NCI-H748 (cell line): ENCODE measurements at regions not wholly inside any gene's neighbourhood (a gene's known extent, or its start where the extent isn't known, plus 50 kb on each side); places are given as distances from the start of the nearest gene placed in this dataset.
A peak's percentile ranks its signal among the peaks of the same experiment; 100 is the strongest.
"Not testable (repeated sequence)": the region's sequence is repeated elsewhere in the genome, so short reads cannot be mapped to it uniquely, and the experiment has no call there.

ENCODE experiments used
- DNase-seq: peaks from one replicate; lab custom pipeline; 2025; ENCODE audit not compliant: unreplicated experiment; lab: John Stamatoyannopoulos, UW

- not testable (repeated sequence) for DNase-seq
Measured at GRCh38 chr17:15860774-15861173, 84.2 kb upstream of the ADORA2B start.

DNA sequence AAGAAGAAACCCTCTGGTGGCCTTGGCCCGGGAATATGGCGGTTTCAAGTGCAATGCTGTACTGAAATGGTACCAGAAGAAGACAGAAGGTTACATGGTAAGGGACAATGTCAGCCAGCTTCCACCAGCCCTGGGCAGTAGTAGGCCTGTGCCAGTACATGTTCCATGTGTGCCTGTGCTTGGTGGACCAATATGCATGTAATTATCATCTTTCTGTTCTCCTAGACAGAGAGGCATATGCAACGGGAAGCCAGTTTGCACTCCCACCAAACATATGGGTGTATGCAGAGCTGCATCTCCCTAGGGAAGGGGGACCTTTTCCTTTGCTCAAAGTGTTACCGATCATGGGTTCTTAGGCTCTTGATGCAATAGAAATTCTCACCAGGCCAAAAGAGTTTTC is 80.9 kb upstream of the ADORA2B start:
- DNase-seq, result not testable (repeated sequence)

DNA sequence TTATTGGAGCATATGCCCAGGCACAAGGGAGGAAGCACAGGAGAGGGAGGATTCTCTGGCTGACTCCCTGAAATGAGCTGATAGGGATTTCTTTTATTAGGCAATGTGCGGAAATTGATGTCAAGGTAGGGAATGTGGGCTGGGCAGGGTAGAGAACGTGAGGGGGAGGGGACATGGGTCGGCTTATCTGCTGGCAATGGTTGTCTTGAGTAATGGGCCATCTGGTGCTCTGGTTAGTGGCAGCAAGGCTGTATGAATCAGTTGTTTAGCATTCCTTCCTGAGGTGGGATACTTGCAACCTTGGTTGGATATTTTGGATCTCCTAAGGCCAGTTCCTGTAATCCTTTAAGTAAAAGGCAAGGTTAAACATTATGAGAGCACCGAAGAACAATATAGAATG is 80.5 kb upstream of the ADORA2B start:
- DNase-seq, result not testable (repeated sequence)

DNA sequence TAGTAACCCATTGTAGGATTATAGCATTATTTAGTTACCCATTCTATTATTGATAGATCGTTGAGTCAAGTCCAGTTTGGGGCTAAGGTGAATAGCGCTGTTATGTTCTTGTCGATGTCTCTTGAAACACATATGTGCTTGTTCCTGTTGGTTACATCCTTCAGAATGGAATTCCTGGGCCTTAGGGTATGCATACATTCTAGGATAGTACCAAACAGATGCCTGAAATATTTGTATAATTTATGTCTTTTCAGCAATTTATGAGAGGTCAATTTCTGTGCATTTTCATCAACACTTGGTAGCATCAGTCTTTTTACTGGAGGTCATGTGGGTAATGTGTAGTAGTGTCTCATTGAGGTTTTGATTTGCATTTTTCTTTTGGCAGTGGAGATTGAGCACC is 78.9 kb upstream of the ADORA2B start:
- not testable (repeated sequence) for DNase-seq

DNA sequence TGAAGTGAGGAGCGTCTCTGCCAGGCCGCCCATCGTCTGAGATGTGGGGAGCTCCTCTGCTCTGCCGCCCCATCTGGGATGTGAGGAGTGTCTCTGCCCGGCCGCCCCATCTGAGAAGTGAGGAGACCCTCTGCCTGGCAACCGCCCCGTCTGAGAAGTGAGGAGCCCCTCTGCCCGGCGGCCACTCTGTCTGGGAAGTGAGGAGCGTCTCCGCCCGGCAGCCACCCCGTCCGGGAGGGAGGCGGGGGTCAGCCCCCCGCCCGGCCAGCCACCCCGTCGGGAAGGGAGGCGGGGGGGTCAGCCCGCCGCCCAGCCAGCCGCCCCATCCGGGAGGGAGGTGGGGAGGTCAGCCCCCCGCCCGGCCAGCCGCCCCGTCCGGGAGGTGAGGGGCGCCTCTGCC is 77.6 kb upstream of the ADORA2B start:
- not testable (repeated sequence) for DNase-seq

DNA sequence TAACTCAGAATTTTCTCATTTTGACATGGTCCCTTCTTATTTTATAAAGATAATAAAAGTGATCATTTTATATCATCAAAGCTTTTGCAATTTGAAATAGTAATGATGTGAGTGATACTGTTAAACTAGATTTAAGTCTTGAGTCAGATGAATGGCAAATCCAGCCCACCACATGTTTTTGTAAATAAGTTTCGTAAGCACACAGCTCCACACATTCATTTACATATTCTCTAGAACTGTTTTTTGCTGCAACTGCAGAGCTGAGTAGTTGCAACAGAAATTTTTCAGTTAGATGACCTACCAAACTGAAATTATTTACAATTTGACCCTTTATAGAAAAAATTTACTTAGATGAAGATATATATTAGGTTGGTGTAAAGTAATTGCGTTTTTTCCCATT is 75.1 kb upstream of the ADORA2B start:
- not testable (repeated sequence) for DNase-seq

GRCh38 chr17:15872677-15873076 is 72.3 kb upstream of the ADORA2B start:
- DNase-seq, result peak; percentile 11

GRCh38 chr17:15877882-15878500 is 66.9 kb upstream of the ADORA2B start:
- not testable (repeated sequence) for DNase-seq

DNA sequence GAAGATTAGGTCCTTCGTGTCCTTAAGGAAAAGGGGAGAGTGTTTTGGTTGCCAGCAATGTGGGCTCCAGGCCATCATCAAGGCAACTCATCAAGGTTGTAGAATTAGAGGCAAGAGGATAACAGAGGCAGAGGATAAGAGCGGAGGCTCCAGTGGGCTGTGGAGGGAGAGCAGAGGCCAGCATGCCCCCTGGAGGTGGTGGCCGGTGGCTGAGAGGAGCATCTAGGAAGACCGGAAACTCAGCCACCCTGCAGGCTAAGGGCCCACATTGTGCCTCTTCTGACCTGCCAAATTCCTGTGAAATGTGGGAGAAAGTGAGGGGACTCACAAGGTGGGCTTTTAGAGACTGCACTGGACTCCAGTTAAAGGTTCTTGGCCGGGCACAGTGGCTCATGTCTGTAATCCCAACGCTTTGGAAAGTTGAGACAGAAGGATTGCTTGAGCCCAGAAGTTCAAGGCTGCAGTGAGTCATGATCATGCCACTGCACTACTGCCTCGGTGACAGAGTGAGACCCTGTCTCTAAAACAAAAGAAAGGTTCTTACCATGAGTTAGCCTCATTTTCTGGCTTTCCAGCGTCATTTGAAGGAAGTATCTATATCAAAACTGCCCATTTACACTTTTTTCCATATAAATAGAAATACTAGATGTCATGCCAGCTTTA is 62.7 kb upstream of the ADORA2B start:
- no peak for DNase-seq

DNA sequence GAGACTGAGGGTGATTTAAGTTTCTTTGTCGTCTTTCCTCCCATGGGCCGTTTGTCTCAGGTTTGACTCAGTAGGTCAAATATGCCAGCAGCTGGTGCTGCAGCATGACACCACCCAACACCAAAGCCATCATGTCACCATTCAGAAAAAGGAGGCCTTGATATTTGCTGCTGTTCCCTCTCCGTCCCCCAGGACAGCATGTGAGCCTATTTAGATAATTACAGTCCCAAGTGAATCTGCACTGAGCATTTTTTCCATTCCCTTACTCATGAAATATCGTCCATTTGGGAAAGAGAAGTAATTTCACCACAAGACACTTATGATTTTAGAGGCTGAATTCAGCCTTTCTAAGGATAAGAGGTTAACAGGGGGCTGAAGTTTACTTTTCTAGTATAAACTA is 62.2 kb upstream of the ADORA2B start:
- DNase-seq, result no peak

- DNase-seq, result no peak
Measured at GRCh38 chr17:15883617-15884111, 61.3 kb upstream of the ADORA2B start.

- no peak for DNase-seq
Measured at GRCh38 chr17:15884731-15885130, 60.2 kb upstream of the ADORA2B start.

- DNase-seq, result no peak
Measured at GRCh38 chr17:15885770-15886169, 59.2 kb upstream of the ADORA2B start.

GRCh38 chr17:15886221-15886620 is 58.7 kb upstream of the ADORA2B start:
- DNase-seq, result no peak

DNA sequence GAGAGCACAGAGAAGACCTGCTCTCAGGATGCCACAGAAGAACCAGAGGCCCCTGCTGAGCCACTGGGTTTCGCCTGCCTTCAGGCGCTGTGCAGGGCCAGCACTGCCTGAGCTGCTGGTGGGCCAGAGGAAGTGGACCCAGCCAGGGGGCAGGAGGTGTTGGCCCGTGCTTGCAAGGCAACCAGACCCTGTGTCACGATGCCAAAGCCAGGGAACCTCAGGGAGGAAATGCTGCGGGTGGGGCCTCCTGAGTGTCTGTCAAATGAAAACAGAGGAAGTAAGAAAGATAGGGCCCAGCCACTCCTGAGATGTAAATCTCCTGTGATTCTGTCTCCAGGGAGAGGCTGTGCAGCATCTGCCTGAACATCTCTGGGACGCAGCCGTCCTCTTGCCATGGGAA is 58.1 kb upstream of the ADORA2B start:
- no peak for DNase-seq

DNA sequence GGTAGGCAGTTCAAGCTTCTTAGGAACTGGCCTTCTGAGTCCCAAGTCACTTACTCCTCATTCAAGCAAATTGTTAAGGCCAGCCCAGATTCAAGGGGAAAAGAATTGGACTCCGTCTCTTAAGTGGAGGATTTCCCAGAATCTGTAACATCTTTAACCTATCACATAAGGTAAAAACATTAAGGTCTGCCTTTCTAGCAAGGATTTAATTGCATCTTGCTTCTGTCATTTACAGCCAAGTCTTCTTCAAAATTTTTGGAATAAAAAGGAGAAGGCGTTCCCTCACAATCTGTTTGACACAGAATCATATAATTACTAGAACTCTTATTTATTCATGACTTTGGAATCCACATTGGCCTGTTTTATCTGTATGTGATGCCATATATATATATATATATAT is 56.5 kb upstream of the ADORA2B start:
- no peak for DNase-seq

GRCh38 chr17:15890279-15890892 is 54.5 kb upstream of the ADORA2B start:
- DNase-seq, result no peak

DNA sequence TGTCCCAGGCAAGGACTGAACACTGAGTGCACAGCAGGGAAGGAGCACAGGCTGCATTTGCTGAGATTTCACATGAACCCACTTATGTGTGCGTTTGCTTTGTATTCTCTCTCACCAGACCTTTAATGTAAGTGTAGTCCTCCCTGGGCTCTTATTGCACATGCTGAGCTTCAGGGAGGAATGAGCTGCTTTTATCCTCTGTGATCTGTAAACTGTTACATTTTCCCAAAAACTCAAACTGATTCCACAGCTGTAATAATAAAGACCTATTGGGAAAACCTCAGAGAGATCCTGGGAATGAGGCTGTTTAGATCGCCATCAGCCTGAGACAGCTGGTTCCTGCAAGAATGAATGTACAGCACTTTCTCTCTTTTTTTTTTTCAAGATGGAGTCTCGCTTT is 53.6 kb upstream of the ADORA2B start:
- DNase-seq, result no peak

DNA sequence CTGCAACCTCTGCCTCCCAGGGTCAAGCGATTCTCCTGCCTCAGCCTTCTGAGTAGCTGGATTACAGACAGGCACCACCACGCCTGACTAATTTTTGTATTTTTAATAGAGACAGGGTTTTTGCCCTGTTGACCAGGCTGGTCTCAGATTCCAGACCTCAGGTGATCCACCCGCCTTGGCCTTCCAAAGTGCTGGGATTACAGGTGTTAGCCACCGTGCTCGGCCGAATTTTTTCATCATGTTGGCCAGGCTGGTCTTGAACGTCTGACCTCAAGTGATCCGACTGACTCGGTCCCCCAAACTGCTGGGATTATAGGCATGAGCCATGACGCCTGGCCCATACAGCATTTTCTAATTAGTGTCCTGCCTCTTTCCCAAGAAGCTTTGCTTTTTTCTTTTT is 52.7 kb upstream of the ADORA2B start:
- no peak for DNase-seq

DNA sequence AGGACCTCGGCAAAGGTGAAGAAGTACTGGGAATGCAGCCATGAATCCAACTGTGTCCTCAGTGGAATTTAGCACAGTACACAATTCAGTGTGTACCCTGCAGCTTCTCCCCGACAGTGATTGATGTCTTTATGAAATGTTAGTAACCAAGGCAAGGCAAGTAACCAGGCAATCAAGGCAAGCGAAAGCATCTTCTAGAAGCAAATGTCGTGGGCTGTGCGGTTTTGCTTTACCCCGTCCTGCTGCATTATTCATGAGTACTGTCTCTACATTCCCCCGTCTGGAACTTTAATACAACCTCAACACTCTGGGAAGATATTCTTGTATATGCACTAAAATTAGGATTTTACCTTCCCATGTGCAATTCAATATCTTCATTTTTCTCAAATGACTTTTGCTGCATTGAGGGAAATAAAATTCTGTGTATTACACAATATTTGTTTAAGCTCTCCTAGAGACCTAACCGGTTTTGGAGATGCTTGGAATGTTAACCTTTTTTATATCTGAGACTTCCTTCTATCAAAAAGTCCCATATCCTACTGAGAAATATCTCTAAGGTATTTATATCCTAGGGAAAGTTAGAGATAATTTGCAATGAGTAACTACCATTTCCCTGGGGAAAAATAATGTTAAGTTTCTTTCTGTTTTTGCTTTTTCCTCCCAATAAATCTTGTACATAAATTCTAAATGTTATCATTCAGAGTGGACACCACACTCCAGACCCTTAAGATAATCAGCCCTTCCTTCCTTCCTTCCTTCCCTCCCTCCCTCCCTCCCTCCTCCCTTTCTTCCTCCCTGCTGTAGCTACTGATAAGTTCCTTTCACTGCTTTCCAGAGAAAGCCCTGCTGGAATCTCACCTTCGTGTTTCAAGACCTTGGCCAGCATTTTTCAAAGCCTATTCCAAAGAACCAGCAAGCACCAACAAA is 51.9 kb upstream of the ADORA2B start:
- no peak for DNase-seq

GRCh38 chr17:15893658-15894024 is 51.3 kb upstream of the ADORA2B start:
- no peak for DNase-seq
